Heart left ventricle (tissue), 13 donors: ENCODE measurements at regions not wholly inside any gene's neighbourhood (a gene's known extent, or its start where the extent isn't known, plus 50 kb on each side); places are given as distances from the start of the nearest gene placed in this dataset.

Experiments used
- POLR2A ChIP-seq, 2 donors: fragments of 450-650 bp; IDR thresholded peaks; one replicate each; pipeline ENCODE4 v1.6.1; 2017; ENCODE audit warnings: antibody characterized with exemption in 2 of 2, mild to moderate bottlenecking in 2 of 2, moderate library complexity in 2 of 2
- TF ChIP-seq, protein P1 (sequence below), 12 donors: fragments of 200-600 bp; sonication (generic) in 4 of 12; IDR thresholded peaks; one replicate each; pipeline versions ENCODE4 v1.5.0 to v1.8.0; 2018 to 2022; ENCODE audit warnings: antibody characterized with exemption in 12 of 12, mild to moderate bottlenecking in 5 of 12
- donor health status: ischemic (EF 13 %, LVEDD 7.1; RV severe dilation, severe dysfunction).
- donor health status: DM: no; HTN: yes; CAD: no.
- donor health status: DM: no; HTN: no; CAD: no.
- donor health status: ischemic (EF 25% LVEDD 6.9; RV normal size, moderate dysfunction).
- donor health status: ischemic (EF 25% LVEDD 5.7; RV mildly dilated, moderate dysfunction).
- donor health status: ischemic (EF 35%, LVEDD 5.7; RV mildly dilated, moderate dysfunction).
- donor health status: nonischemic (EF 11% LVEDD 7.7; RV severe dilation, severe dysfunction).
- donor health status: DM: yes; HTN: yes; CAD: no.
- donor health status: PGD.
- donor health status: ischemic (EF 29% LVEDD 5.4; RV normal size, mild dysfunction).
- donor health status: nonischemic (EF 23%, LVEDD 6.1; RV moderate dilation, normal function).

DNA sequence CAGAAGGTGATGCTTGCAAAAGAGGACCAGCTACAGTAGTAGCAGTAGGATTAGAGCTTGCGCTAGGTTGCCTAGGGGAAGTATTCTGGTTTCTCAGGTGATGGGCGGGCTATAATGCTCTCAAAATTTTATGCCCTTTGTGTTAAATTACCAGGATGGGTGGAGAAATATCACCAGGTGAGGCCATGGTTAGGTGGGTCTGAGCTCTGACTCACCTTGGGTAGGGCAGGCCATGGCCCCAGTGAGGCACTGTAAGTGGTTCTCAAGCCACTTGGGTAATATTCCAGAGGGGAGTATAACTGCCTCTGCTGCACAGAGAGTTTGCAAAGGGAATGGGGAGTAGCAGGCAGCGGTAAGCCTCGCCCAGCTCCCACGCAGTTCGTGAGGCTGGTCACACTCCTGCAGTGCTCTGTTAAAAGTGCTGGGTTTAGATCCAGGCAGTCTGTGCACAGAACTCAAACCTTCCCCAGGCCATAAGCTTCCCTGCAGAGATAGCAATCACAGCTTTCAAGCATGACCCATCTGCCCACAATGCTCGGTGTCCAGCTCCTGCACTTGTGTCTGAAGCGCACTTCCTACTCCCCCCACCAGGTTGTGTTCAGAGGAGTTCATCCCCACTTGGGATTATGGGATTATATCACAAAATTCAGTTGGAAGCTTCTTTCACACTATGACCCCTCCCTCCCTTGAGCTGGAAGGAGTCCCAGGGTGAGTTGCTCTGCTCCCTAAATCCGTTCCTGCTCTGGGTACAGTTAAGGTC lies 575.0 kb downstream of the CHSY3 start:
- TF ChIP-seq, protein P1, sequence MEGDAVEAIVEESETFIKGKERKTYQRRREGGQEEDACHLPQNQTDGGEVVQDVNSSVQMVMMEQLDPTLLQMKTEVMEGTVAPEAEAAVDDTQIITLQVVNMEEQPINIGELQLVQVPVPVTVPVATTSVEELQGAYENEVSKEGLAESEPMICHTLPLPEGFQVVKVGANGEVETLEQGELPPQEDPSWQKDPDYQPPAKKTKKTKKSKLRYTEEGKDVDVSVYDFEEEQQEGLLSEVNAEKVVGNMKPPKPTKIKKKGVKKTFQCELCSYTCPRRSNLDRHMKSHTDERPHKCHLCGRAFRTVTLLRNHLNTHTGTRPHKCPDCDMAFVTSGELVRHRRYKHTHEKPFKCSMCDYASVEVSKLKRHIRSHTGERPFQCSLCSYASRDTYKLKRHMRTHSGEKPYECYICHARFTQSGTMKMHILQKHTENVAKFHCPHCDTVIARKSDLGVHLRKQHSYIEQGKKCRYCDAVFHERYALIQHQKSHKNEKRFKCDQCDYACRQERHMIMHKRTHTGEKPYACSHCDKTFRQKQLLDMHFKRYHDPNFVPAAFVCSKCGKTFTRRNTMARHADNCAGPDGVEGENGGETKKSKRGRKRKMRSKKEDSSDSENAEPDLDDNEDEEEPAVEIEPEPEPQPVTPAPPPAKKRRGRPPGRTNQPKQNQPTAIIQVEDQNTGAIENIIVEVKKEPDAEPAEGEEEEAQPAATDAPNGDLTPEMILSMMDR (IDR thresholded peaks at IDR 0.05) = no peak
- TF ChIP-seq POLR2A (IDR thresholded peaks at IDR 0.05) = no peak
